ENCODE measurements at regions not wholly inside any gene's neighbourhood (a gene's known extent, or its start where the extent isn't known, plus 50 kb on each side); places are given as distances from the start of the nearest gene placed in this dataset.

DNA sequence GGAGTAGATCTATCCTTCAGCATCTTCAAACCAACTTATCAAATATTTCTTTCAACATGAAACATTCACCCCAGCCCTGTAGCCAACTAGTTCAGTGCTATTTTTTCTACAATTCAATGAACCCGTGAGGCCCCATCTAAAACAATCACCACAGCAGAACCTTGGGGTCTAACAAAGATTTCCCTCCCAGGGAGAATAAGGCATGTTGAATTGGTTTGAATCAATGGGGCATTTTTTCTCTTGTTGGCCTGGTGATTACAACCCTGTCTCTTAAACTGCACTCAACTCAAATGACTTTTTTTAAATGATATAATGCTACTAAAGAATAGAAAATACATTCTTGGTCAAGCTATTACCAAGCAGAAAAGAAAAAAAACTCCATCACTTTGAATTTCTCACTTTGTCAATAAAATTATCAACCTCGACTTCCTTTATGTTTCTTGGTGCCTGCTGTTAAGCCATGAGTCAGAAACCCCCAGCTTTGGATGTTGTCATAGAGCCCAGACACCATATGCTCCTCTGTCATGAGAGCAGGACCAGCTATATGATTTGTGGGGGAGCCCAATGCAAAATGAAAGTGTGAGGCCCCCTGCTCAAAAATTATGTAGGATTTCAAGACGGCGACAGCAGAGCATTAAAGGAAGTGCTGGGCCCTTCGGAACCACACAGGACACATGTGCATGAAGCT lies 282.4 kb downstream of the MEIS1 start:
- TF ChIP-seq, protein P1, sequence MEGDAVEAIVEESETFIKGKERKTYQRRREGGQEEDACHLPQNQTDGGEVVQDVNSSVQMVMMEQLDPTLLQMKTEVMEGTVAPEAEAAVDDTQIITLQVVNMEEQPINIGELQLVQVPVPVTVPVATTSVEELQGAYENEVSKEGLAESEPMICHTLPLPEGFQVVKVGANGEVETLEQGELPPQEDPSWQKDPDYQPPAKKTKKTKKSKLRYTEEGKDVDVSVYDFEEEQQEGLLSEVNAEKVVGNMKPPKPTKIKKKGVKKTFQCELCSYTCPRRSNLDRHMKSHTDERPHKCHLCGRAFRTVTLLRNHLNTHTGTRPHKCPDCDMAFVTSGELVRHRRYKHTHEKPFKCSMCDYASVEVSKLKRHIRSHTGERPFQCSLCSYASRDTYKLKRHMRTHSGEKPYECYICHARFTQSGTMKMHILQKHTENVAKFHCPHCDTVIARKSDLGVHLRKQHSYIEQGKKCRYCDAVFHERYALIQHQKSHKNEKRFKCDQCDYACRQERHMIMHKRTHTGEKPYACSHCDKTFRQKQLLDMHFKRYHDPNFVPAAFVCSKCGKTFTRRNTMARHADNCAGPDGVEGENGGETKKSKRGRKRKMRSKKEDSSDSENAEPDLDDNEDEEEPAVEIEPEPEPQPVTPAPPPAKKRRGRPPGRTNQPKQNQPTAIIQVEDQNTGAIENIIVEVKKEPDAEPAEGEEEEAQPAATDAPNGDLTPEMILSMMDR (IDR thresholded peaks at IDR 0.05): no peak
- Mint-ChIP-seq H3K4me3 (no peak overlapping the region), H3K9me3 (peaks cover 3% of the 10 kb centered on the region), H3K4me1 (no peaks in the 10 kb centered on the region), H3K27ac (no peak overlapping the region), H3K36me3 (ENCODE audit: low read depth) (no peaks in the 10 kb centered on the region), H3K27me3 (no peaks in the 10 kb centered on the region)
- ATAC-seq (ENCODE audit: low read depth): no peak
- intact Hi-C loops (cut with micrococcal nuclease): no loop called here
- CTCF ChIA-PET: no interaction called here
- no peak for DNase-seq
- POLR2A ChIA-PET: no interaction called here

DNA sequence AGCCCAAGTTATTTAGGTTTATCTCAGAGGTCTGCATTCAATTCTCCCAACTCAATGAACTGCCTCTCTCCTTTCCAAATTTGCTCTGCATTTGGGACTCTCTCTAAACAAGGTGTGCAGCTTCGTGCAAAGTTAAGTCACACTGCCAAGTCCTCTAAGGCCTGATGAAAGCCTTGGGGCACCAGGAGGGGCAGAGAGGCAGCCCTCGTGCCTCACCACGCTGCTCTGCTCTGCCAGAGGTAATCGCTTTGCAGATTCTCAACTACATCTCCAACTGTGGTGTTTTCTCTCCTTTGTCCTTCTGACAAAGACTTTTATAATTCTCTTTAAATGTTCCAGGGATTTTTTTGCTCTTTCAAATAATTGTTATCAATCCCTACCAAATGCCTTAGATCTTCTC lies 283.0 kb downstream of the MEIS1 start:
- Mint-ChIP-seq H3K4me1 (no peaks in the 10 kb centered on the region), H3K9me3 (peaks cover 3% of the 10 kb centered on the region), H3K27me3 (no peaks in the 10 kb centered on the region), H3K27ac (no peak overlapping the region), H3K4me3 (no peak overlapping the region), H3K36me3 (ENCODE audit: low read depth) (no peaks in the 10 kb centered on the region)
- DNase-seq: no peak
- ChIA-PET CTCF (no interaction called here), POLR2A (no interaction called here)
- TF ChIP-seq, protein P1 (IDR thresholded peaks at IDR 0.05): no peak
- ATAC-seq (ENCODE audit: low read depth): no peak
- intact Hi-C loops (cut with micrococcal nuclease): no loop called here

DNA sequence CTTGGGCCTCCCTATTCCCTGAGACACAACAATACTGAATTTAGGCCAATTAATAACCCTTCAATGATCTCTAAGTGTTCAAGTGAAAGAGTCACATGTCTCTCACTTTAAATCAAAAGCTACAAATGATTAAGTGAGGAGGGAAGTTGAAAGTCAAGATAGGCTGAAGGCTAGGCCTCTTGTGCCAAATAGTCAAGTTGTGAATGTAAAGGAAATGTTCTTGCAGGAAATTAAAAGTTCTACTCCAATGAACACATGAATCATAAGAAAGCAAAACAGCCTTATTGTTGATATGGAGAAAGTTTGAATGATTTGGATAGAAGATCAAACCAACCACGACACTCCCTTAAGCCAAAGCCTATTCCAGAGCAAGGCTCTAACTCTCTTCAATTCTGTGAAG lies 286.9 kb downstream of the MEIS1 start:
- TF ChIP-seq, protein P1 (IDR thresholded peaks at IDR 0.05): no peak
- DNase-seq: no peak
- no peaks in the 10 kb centered on the region for H3K27me3 Mint-ChIP-seq
- intact Hi-C loops (cut with micrococcal nuclease): no loop called here
- no peaks in the 10 kb centered on the region for H3K4me1 Mint-ChIP-seq
- ChIA-PET POLR2A (no interaction called here), CTCF (no interaction called here)
- H3K9me3 Mint-ChIP-seq: no peaks in the 10 kb centered on the region
- no peak for ATAC-seq (ENCODE audit: low read depth)
- H3K27ac Mint-ChIP-seq: no peak overlapping the region
- no peak overlapping the region for H3K4me3 Mint-ChIP-seq
- no peaks in the 10 kb centered on the region for H3K36me3 Mint-ChIP-seq (ENCODE audit: low read depth)

DNA sequence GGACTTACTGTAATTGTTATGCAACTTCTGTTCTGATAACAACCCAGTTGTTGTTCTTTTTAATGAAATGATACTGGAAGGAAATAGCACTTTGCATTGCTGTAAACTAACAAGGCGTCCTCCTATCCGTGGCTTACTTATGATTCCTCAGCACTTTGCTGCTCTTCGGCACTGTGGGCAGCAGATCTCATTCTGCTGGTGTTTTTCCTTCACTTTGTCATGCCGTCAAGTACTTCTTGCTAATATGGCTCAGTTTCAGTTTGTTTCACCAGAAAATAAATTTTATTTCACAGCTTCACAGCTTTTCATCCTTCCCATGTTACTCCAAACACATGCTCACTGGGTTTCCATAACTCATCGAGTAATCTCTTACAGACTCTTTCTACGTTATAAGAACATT lies 289.3 kb downstream of the MEIS1 start:
- DNase-seq (no peak), ATAC-seq (ENCODE audit: low read depth) (no peak)
- Mint-ChIP-seq H3K27me3 (no peaks in the 10 kb centered on the region), H3K4me1 (no peaks in the 10 kb centered on the region), H3K9me3 (no peaks in the 10 kb centered on the region), H3K27ac (no peak overlapping the region), H3K4me3 (no peak overlapping the region), H3K36me3 (ENCODE audit: low read depth) (no peaks in the 10 kb centered on the region)
- TF ChIP-seq, protein P1 (IDR thresholded peaks at IDR 0.05): no peak
- CTCF ChIA-PET: no interaction called here
- intact Hi-C loops (cut with micrococcal nuclease): no loop called here
- POLR2A ChIA-PET: no interaction called here

DNA sequence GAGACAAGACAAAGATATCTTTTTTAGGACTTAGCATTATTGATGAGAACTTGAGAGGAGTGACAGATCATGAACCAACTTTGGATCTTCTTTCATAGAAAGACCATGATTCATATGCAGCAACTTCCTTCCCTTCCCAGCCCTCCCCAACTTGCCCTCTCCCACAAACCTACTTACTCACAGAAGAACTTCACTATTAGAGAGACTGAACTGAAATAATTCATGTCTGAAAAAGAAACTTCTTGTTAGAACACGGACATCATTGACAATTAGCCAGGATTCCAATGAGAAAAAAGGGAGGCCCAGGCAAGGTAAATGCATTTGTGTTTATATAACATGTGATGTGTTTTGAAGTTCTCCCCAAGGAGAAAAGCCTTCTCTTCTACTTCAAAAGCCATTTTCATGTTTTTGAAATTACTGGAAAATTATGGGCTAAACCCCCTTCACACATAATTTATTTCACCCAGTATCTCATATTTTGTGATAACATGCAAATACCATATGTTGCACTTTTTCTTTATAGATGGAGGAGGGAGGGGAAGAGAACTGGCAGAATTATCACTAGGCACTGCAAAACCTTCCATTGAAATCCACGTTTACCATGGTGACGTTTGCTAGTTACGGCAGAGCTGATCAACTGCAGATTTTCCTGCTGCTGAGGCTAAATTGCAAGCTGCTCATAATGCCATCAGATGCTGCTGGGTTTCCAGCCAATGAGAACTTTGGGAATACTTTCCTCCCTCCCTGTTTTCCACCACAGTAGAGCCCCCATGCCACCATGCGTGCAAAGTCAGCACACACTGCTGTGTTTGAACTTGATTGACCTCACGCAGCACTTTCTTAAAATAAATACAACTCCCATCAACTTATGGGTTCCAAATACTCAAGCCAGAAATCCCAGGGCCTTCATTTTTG lies 294.7 kb downstream of the MEIS1 start:
- H3K36me3 Mint-ChIP-seq (ENCODE audit: low read depth): no peaks in the 10 kb centered on the region
- no peak overlapping the region for H3K27ac Mint-ChIP-seq
- CTCF ChIA-PET: no interaction called here
- POLR2A ChIA-PET: no interaction called here
- DNase-seq (no peak), ATAC-seq (ENCODE audit: low read depth) (no peak)
- TF ChIP-seq, protein P1 (IDR thresholded peaks at IDR 0.05): no peak
- H3K27me3 Mint-ChIP-seq: no peaks in the 10 kb centered on the region
- no peak overlapping the region for H3K4me3 Mint-ChIP-seq
- intact Hi-C loops (cut with micrococcal nuclease): no loop called here
- H3K4me1 Mint-ChIP-seq: no peaks in the 10 kb centered on the region
- H3K9me3 Mint-ChIP-seq: peaks cover 2% of the 10 kb centered on the region

All from activated B cell treated with CpG ODN at 0.5 μM for 24 hours (primary cell).